ENCODE measurements at regions not wholly inside any gene's neighbourhood (a gene's known extent, or its start where the extent isn't known, plus 50 kb on each side); places are given as distances from the start of the nearest gene placed in this dataset.

DNA sequence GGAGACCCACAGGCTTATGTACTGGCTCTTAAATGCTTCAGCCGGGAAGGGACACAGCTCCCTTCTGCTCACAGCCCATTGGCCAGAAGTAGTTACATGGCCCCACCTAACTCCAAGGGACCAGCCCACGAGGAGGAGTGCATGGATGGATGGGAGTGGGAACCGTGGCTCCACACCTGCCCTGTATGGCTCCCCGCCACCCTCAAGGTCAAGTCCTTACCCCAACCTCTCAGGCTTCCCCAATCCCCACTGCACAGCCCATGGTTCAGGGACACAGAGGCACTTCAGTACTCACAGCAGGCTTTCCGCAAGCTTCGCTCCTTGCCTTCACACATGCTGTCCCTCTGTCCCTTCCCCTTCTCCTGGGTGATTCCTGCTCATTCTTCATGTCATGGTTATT, 137.9 kb upstream of the KCNG1 start:
- Histone ChIP-seq H3K4me2 (no peak overlapping the region), H3K27me3 (peaks cover 39% of the 10 kb centered on the region), H3K36me3 (replicated peaks; ENCODE audit: insufficient read depth, low read depth) (no peaks in the 10 kb centered on the region), H3K79me2 (no peaks in the 10 kb centered on the region), H3K9me3 (ENCODE audit: low read depth) (no peaks in the 10 kb centered on the region), H3K4me1 (ENCODE audit: insufficient read depth) (peaks cover 9% of the 10 kb centered on the region), H4K20me1 (ENCODE audit: insufficient read depth, poor library complexity, severe bottlenecking) (no peaks in the 10 kb centered on the region), H3K9me2 (replicated peaks; ENCODE audit: insufficient read depth) (no peaks in the 10 kb centered on the region), H3K4me3 (no peak overlapping the region), H2AFZ (no peak overlapping the region), H3K27ac (no peak overlapping the region)
- 71% methylated on average over 6 of the region's 6 CpGs for WGBS (ENCODE audit: low lambda C conversion rate, missing lambda C conversion rate)
- TF ChIP-seq EZH2phosphoT487 (IDR thresholded peaks at IDR 0.05; ENCODE audit: low read depth, severe bottlenecking, unreplicated experiment) (no peak), CTCF (IDR thresholded peaks at IDR 0.05; ENCODE audit: poor library complexity) (no peak), EZH2 (IDR thresholded peaks at IDR 0.05; ENCODE audit: borderline replicate concordance) (no peak)
- no peak for DNase-seq (ENCODE audit: low spot score)

DNA sequence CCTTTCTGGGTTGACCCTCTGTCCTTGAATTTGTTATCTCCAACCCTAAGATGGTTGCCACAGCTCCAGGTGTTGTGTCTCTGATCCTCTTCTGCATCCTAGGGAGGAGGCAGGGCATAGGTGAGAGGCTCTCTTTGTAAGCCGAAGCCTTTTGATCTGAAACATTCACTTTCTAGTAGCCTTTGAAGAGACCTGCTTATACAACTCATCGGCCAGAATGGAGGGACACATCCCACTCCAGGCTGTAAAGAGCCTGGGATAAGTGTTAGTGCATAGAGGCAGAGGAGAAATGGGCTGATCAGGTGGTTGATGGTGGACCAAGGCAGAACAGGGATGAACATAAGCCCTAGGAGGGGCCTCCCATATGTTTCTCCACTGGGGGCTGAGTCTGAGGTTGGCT, 137.1 kb upstream of the KCNG1 start:
- Histone ChIP-seq H3K4me3 (no peak overlapping the region), H3K4me1 (ENCODE audit: insufficient read depth) (peaks cover 9% of the 10 kb centered on the region), H2AFZ (no peak overlapping the region), H3K27ac (no peak overlapping the region), H3K27me3 (peaks cover 39% of the 10 kb centered on the region), H4K20me1 (ENCODE audit: insufficient read depth, poor library complexity, severe bottlenecking) (no peaks in the 10 kb centered on the region), H3K4me2 (no peak overlapping the region), H3K9me2 (replicated peaks; ENCODE audit: insufficient read depth) (no peaks in the 10 kb centered on the region), H3K9me3 (ENCODE audit: low read depth) (no peaks in the 10 kb centered on the region), H3K79me2 (no peaks in the 10 kb centered on the region), H3K36me3 (replicated peaks; ENCODE audit: insufficient read depth, low read depth) (no peaks in the 10 kb centered on the region)
- 28% methylated on average over 2 of the region's 2 CpGs for WGBS (ENCODE audit: low lambda C conversion rate, missing lambda C conversion rate)
- DNase-seq (ENCODE audit: low spot score): no peak
- no peak for TF ChIP-seq EZH2 (IDR thresholded peaks at IDR 0.05; ENCODE audit: borderline replicate concordance)
- no peak for TF ChIP-seq CTCF (IDR thresholded peaks at IDR 0.05; ENCODE audit: poor library complexity)
- no peak for TF ChIP-seq EZH2phosphoT487 (IDR thresholded peaks at IDR 0.05; ENCODE audit: low read depth, severe bottlenecking, unreplicated experiment)

DNA sequence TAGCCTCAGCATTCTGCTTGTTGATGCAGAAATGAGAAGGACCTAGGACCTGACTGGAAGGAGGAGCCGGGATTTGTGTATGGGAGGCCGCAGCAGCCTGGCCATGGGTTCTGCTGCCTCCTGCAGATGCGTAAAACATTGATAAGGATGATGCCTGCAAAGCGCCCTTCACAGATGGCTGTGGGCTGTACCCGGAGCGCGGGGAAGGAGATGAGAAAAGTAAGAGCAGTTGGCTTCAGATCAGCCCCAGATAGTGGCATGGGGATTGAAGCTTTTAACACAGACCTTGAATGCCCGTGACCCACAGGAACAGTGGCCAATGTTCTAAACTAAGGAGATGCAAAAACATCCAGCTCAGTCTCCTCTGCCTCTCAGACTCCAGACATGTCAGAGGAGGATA, 136.4 kb upstream of the KCNG1 start:
- Histone ChIP-seq H3K9me2 (replicated peaks; ENCODE audit: insufficient read depth) (no peaks in the 10 kb centered on the region), H3K4me2 (no peak overlapping the region), H3K36me3 (replicated peaks; ENCODE audit: insufficient read depth, low read depth) (no peaks in the 10 kb centered on the region), H2AFZ (no peak overlapping the region), H3K27ac (no peak overlapping the region), H3K4me1 (ENCODE audit: insufficient read depth) (peaks cover 9% of the 10 kb centered on the region), H3K4me3 (no peak overlapping the region), H3K9me3 (ENCODE audit: low read depth) (no peaks in the 10 kb centered on the region), H3K27me3 (peaks cover 39% of the 10 kb centered on the region), H3K79me2 (no peaks in the 10 kb centered on the region), H4K20me1 (ENCODE audit: insufficient read depth, poor library complexity, severe bottlenecking) (no peaks in the 10 kb centered on the region)
- no peak for TF ChIP-seq CTCF (IDR thresholded peaks at IDR 0.05; ENCODE audit: poor library complexity)
- DNase-seq (ENCODE audit: low spot score): no peak
- WGBS (ENCODE audit: low lambda C conversion rate, missing lambda C conversion rate): 49% methylated on average over 8 of the region's 8 CpGs

GRCh38 chr20:51158226-51158625, 135.3 kb upstream of the KCNG1 start:
- no peaks in the 10 kb centered on the region for H3K9me3 ChIP-seq (ENCODE audit: low read depth)
- no peak overlapping the region for H3K4me2 ChIP-seq
- no peaks in the 10 kb centered on the region for H3K79me2 ChIP-seq
- no peak overlapping the region for H3K27ac ChIP-seq
- 64% methylated on average over 7 of the region's 7 CpGs for WGBS (ENCODE audit: low lambda C conversion rate, missing lambda C conversion rate)
- H3K4me3 ChIP-seq: no peak overlapping the region
- no peaks in the 10 kb centered on the region for H4K20me1 ChIP-seq (ENCODE audit: insufficient read depth, poor library complexity, severe bottlenecking)
- no peak overlapping the region for H2AFZ ChIP-seq
- no peaks in the 10 kb centered on the region for H3K9me2 ChIP-seq (replicated peaks; ENCODE audit: insufficient read depth)
- H3K27me3 ChIP-seq: peaks cover 39% of the 10 kb centered on the region
- no peaks in the 10 kb centered on the region for H3K36me3 ChIP-seq (replicated peaks; ENCODE audit: insufficient read depth, low read depth)
- TF ChIP-seq EZH2phosphoT487 (IDR thresholded peaks at IDR 0.05; ENCODE audit: low read depth, severe bottlenecking, unreplicated experiment): no peak
- TF ChIP-seq EZH2 (IDR thresholded peaks at IDR 0.05; ENCODE audit: borderline replicate concordance): no peak
- TF ChIP-seq CTCF (IDR thresholded peaks at IDR 0.05; ENCODE audit: poor library complexity): no peak
- no peak for DNase-seq (ENCODE audit: low spot score)
- H3K4me1 ChIP-seq (ENCODE audit: insufficient read depth): peaks cover 9% of the 10 kb centered on the region

All from hepatocyte (in vitro differentiated cells).